ENCODE measurements at regions not wholly inside any gene's neighbourhood (a gene's known extent, or its start where the extent isn't known, plus 50 kb on each side); places are given as distances from the start of the nearest gene placed in this dataset.

DNA sequence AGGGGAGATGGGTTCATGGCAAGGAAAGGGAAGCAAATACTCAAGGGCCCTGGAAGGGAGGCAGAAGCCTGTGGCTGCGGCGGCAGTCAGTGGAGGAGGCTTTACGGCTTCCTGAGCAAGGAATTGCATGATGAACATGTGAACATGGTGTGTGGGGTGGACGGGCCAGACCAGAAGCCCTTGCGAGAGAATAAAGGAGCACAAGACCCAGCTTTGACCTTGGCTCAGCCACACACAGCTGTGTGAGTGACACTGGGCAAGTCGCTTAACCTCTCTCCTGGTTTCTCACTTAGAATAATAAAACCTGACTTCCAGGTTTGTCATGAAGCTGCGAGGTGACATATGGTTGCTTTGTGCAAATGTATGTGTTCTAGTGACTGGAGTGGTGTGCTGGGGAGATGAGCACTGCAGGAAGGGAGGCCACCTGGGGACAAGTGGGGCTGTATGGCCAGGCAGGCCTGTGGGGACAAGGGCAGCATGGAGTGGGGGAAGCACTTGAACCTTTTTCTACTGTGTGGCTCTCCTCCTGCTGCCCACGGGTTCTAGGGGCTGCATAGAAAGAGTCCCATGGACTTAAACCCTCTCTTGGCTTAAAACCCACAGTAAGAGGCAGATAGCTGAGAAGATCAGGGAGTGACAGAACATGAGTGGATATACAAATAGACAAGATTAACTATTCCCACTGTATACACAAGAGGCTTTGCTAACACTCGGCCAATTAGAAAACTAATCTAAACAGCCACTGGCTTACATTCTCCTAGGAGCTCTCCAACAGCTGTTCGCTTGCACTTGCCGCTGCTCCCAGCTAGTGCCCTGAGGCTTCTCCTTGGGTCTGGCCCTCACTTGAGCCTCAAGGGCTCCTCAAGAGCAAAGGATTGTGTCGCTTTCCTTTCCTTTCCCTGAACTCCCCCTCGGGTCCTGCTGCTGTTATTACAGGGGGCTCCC, 67.3 kb upstream of the CDON start:
- intact Hi-C loops (cut with DNase I; ENCODE audit: low total_unique reads): no loop called here
- DNase-seq (ENCODE audit: low spot score in 2 of 2): no peak
- no peak for TF ChIP-seq POLR2A (IDR thresholded peaks at IDR 0.05)
- TF ChIP-seq, protein P1, sequence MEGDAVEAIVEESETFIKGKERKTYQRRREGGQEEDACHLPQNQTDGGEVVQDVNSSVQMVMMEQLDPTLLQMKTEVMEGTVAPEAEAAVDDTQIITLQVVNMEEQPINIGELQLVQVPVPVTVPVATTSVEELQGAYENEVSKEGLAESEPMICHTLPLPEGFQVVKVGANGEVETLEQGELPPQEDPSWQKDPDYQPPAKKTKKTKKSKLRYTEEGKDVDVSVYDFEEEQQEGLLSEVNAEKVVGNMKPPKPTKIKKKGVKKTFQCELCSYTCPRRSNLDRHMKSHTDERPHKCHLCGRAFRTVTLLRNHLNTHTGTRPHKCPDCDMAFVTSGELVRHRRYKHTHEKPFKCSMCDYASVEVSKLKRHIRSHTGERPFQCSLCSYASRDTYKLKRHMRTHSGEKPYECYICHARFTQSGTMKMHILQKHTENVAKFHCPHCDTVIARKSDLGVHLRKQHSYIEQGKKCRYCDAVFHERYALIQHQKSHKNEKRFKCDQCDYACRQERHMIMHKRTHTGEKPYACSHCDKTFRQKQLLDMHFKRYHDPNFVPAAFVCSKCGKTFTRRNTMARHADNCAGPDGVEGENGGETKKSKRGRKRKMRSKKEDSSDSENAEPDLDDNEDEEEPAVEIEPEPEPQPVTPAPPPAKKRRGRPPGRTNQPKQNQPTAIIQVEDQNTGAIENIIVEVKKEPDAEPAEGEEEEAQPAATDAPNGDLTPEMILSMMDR (IDR thresholded peaks at IDR 0.05): no peak
- H3K4me3 ChIP-seq (ENCODE audit: low read depth, poor library complexity, severe bottlenecking): no peak overlapping the region
- WGBS, 2 donors: 68 to 72% methylated on average over 13 of the region's 13 CpGs

DNA sequence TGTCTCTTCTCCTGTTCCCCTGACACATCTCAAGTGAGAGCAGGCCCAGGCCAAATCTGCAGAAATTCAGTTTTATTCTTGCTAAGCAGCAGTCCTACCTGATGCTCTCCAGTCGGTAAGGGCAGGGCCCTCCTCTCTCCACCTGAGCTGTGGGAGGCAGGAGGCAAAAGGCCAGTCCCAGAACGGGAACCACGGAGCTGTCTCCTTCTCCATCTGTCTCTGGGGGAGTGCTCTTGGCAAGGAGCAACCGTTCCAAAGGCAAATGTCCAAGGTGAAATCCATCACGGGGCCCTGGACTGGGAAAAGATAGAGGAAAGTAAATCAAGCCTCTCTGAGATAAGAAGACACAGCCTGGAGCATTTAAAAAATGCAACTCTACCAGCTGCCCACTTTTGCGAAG, 65.2 kb upstream of the CDON start:
- no peak overlapping the region for H3K4me3 ChIP-seq (ENCODE audit: low read depth, poor library complexity, severe bottlenecking)
- DNase-seq (ENCODE audit: low spot score in 2 of 2): no peak
- no peak for TF ChIP-seq POLR2A (IDR thresholded peaks at IDR 0.05)
- TF ChIP-seq, protein P1 (IDR thresholded peaks at IDR 0.05): no peak
- WGBS, 2 donors: 21 to 30% methylated on average over 6 of the region's 6 CpGs
- intact Hi-C loops (cut with DNase I; ENCODE audit: low total_unique reads): no loop called here

DNA sequence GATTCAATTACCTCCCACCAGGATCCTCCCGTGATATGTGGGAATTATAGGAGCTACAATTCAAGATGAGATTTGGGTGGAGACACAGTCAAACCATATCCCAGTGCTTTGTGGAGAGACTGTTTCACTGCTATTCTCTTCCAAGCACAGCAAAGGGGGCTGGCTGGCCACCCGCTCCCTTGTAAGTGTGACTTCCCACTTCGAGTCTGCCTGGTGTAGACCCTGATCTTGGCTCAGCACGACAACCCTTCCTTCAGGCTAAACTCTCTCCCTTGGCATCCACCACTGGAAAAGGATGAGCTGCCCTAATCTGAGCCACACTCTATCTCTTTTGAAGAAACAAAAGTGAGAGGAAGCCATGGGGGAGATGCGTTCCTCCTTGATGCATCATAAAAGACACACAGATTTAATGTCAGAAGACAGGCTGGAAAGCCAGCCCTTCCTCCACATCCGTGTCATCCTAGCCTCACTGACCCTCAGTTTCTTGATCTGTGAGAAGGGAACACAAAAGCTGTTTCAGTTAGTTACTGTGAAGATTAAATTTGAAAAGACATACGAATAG, 64.7 kb upstream of the CDON start:
- no peak for TF ChIP-seq POLR2A (IDR thresholded peaks at IDR 0.05)
- TF ChIP-seq, protein P1 (IDR thresholded peaks at IDR 0.05): no peak
- DNase-seq (ENCODE audit: low spot score in 2 of 2): no peak
- intact Hi-C loops (cut with DNase I; ENCODE audit: low total_unique reads): no loop called here
- no peak overlapping the region for H3K4me3 ChIP-seq (ENCODE audit: low read depth, poor library complexity, severe bottlenecking)
- 61 to 72% methylated on average over 7 of the region's 7 CpGs for WGBS, 2 donors

DNA sequence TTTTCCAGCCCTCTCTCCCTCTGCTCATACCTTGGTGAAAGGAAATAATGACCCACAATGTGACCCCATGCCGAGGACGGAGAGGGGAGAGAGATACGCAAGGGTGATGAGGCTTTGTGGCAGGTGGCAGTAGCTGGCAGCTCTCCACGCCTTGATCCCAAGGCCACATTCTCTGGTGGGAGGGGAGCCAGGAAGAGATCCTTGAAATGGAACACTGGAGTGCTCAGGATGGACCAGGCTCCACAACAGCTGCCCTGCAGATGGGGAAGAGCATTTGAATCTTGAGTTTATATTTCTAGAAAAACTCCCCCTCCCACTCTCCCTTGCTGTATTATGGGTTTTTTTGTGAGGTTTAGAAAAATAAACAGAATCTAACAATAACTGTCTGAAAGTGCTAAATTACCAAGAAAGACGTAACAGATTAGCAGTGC, 61.6 kb upstream of the CDON start:
- DNase-seq (ENCODE audit: low spot score in 2 of 2): no peak
- TF ChIP-seq POLR2A (IDR thresholded peaks at IDR 0.05): no peak
- TF ChIP-seq, protein P1 (IDR thresholded peaks at IDR 0.05): no peak
- intact Hi-C loops (cut with DNase I; ENCODE audit: low total_unique reads): no loop called here
- no peak overlapping the region for H3K4me3 ChIP-seq (ENCODE audit: low read depth, poor library complexity, severe bottlenecking)
- WGBS, 2 donors: 54 to 62% methylated on average over 5 of the region's 5 CpGs

DNA sequence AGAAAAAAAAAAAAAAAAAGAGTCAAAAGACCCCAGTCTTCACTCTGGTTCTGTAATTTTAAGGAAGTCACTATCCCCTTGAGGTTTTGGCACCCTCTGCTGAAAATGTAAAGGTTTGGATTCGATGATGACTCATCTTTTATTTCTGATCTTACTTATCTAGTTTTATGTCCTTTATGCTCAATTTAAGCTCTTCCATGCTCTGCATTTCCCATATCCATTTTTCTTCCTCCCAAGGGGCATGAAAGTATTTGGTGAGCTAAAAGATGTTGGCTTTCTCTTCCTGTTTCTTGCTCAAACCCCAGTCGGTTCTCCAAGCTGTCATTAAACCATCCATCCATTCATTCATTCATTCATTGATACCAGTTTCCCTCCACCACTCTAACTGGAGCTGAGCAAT, 61.0 kb upstream of the CDON start:
- no peak for DNase-seq (ENCODE audit: low spot score in 2 of 2)
- intact Hi-C loops (cut with DNase I; ENCODE audit: low total_unique reads): no loop called here
- no peak for TF ChIP-seq POLR2A (IDR thresholded peaks at IDR 0.05)
- TF ChIP-seq, protein P1 (IDR thresholded peaks at IDR 0.05): no peak
- 9 to 16% methylated on average over 2 of the region's 2 CpGs for WGBS, 2 donors
- no peak overlapping the region for H3K4me3 ChIP-seq (ENCODE audit: low read depth, poor library complexity, severe bottlenecking)

All from lower leg skin (tissue), 4 donors.